MCF 10A (cell line): ENCODE measurements at regions not wholly inside any gene's neighbourhood (a gene's known extent, or its start where the extent isn't known, plus 50 kb on each side); places are given as distances from the start of the nearest gene placed in this dataset.
"Not testable (repeated sequence)": the region's sequence is repeated elsewhere in the genome, so short reads cannot be mapped to it uniquely, and the experiment has no call there.

Experiments
- BruUV-seq: library from RNA; stranded (reverse); fragments of 400-500 nt; replicated peaks from 2 replicates; lab custom pipeline; 2021; lab: Mats Ljungman, UMichigan
- CTCF ChIA-PET: fragments of 300-600 bp; sonication (Branson Sonifier 250); formaldehyde crosslinking; extraction: SDS; loops from one replicate; lab custom pipeline; 2021; ENCODE audit warnings: antibody characterized with exemption, inconsistent platforms; lab: Yijun Ruan, JAX
- POLR2A ChIA-PET: fragments of 300-600, 350-650 bp; sonication (Branson Sonifier 250); formaldehyde crosslinking; extraction: SDS; loops from one replicate; lab custom pipeline; 2020; ENCODE audit warnings: antibody characterized with exemption, inconsistent platforms; lab: Yijun Ruan, JAX
- DNase-seq: peaks from one replicate; pipeline ENCODE4 v3.0.0-alpha.2; 2018; ENCODE audit not compliant: unreplicated experiment
- H3K27ac Mint-ChIP-seq: one replicate; pipeline ENCODE4 v1.8.0; 2022; ENCODE audit warnings: mild to moderate bottlenecking, low read depth, mixed read lengths; ENCODE audit not compliant: unreplicated experiment
- H3K27me3 Mint-ChIP-seq: one replicate; pipeline ENCODE4 v1.8.0; 2022; ENCODE audit warnings: mixed read lengths; ENCODE audit not compliant: insufficient read depth, unreplicated experiment
- H3K36me3 Mint-ChIP-seq: one replicate; pipeline ENCODE4 v1.8.0; 2022; ENCODE audit warnings: mild to moderate bottlenecking, moderate library complexity, mixed read lengths; ENCODE audit not compliant: insufficient read depth, unreplicated experiment
- H3K4me1 Mint-ChIP-seq: one replicate; pipeline ENCODE4 v1.8.0; 2022; ENCODE audit warnings: mixed read lengths; ENCODE audit not compliant: insufficient read depth, unreplicated experiment
- H3K4me3 Mint-ChIP-seq: one replicate; pipeline ENCODE4 v1.8.0; 2022; ENCODE audit warnings: mild to moderate bottlenecking, moderate library complexity, mixed read lengths; ENCODE audit not compliant: unreplicated experiment
- H3K9me3 Mint-ChIP-seq: one replicate; pipeline ENCODE4 v1.8.0; 2022; ENCODE audit warnings: mixed read lengths; ENCODE audit not compliant: unreplicated experiment
- intact Hi-C: fragments of 100-400 bp; cut with micrococcal nuclease; formaldehyde crosslinking; loops from 2 replicates; pipeline ENCODE4 v1.14.1; 2022
- TF ChIP-seq, protein P1 (sequence below): fragments of 200-600 bp; IDR thresholded peaks from one replicate; pipeline ENCODE4 v1.8.0; 2022; ENCODE audit warnings: antibody characterized with exemption, mild to moderate bottlenecking; ENCODE audit not compliant: unreplicated experiment

DNA sequence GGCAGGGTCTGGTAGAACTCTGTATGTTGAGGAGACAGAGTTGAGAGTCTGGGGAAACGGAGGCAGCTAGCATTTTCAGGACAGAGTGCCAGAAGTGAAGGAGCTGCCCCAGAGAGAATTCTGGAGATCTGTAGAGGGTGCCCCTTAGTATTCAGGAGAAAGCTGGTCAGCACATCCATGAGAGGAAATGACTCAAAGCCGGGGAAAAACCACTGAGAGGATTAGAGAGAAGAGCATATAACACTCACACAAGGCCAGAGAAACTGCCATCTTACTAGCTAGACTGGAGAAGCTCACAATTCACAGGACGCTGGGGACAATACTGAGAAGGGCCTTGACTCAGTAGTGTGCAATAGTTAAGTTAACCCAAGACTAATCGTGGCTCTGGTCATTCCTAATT is 75.7 kb upstream of the DPPA4 start:
- TF ChIP-seq, protein P1, sequence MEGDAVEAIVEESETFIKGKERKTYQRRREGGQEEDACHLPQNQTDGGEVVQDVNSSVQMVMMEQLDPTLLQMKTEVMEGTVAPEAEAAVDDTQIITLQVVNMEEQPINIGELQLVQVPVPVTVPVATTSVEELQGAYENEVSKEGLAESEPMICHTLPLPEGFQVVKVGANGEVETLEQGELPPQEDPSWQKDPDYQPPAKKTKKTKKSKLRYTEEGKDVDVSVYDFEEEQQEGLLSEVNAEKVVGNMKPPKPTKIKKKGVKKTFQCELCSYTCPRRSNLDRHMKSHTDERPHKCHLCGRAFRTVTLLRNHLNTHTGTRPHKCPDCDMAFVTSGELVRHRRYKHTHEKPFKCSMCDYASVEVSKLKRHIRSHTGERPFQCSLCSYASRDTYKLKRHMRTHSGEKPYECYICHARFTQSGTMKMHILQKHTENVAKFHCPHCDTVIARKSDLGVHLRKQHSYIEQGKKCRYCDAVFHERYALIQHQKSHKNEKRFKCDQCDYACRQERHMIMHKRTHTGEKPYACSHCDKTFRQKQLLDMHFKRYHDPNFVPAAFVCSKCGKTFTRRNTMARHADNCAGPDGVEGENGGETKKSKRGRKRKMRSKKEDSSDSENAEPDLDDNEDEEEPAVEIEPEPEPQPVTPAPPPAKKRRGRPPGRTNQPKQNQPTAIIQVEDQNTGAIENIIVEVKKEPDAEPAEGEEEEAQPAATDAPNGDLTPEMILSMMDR, result no peak
- Mint-ChIP-seq H3K4me1 (no peaks in the 10 kb centered on the region), H3K27me3 (no peaks in the 10 kb centered on the region), H3K9me3 (peaks cover 4% of the 10 kb centered on the region), H3K36me3 (no peaks in the 10 kb centered on the region), H3K27ac (no peak overlapping the region), H3K4me3 (no peak overlapping the region)
- BruUV-seq, result no TSS peak
- peak; percentile 18 for DNase-seq
- intact Hi-C loops, result no loop called here
- ChIA-PET POLR2A (no interaction called here), CTCF (interaction anchor here (0.6 to 1.2 kb wide), 4 partner anchors 14 to 170 kb away, joined by 3 to 6 read pairs (median 4); no protein-coding TSS in a partner anchor)

GRCh38 chr3:109411547-109411946 is 74.2 kb upstream of the DPPA4 start:
- Mint-ChIP-seq H3K36me3 (no peaks in the 10 kb centered on the region), H3K9me3 (peaks cover 11% of the 10 kb centered on the region), H3K4me3 (no peak overlapping the region), H3K27ac (no peak overlapping the region), H3K27me3 (no peaks in the 10 kb centered on the region), H3K4me1 (no peaks in the 10 kb centered on the region)
- DNase-seq, result no peak
- intact Hi-C loops, result no loop called here
- ChIA-PET POLR2A (interaction anchor here (0.6 kb wide), 1 partner anchor 1889 kb away, joined by 3 read pairs; no protein-coding TSS in a partner anchor), CTCF (interaction anchor here (0.6 to 1.0 kb wide), 5 partner anchors 13 to 880 kb away, joined by 3 to 4 read pairs (median 3); no protein-coding TSS in a partner anchor)
- TF ChIP-seq, protein P1, result no peak
- BruUV-seq, result no TSS peak

DNA sequence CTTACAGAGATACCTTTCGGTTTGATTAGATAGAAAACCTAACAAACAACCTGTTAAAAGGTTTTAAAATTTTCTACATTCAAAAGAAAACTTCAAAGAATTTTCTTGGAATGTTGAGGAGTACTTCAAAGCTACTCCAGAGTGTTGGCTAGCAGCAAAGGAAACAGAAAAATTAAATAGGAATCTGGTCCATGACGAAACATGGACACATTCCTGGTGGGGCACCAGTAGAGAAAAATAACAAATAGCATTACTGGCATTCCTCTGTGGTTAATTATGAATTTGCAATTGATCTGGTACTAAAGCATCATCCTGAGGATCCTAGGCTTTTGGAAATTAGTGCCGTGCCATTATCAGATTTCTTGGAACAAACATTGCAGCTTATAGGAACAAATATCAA is 59.5 kb upstream of the DPPA4 start:
- H3K27ac Mint-ChIP-seq, result no peak overlapping the region
- no peaks in the 10 kb centered on the region for H3K9me3 Mint-ChIP-seq
- ChIA-PET CTCF (interaction anchor here (1.2 kb wide), 1 partner anchor 373 kb away, joined by 3 read pairs; no protein-coding TSS in a partner anchor), POLR2A (no interaction called here)
- no TSS peak for BruUV-seq
- intact Hi-C loops, result no loop called here
- no peaks in the 10 kb centered on the region for H3K36me3 Mint-ChIP-seq
- no peak for DNase-seq
- H3K4me1 Mint-ChIP-seq, result no peaks in the 10 kb centered on the region
- no peaks in the 10 kb centered on the region for H3K27me3 Mint-ChIP-seq
- TF ChIP-seq, protein P1, result no peak
- no peak overlapping the region for H3K4me3 Mint-ChIP-seq

GRCh38 chr3:109393728-109394127 is 56.4 kb upstream of the DPPA4 start:
- H3K4me1 Mint-ChIP-seq, H3K9me3 Mint-ChIP-seq, H3K4me3 Mint-ChIP-seq, intact Hi-C loops, POLR2A ChIA-PET, H3K27ac Mint-ChIP-seq, DNase-seq, H3K27me3 Mint-ChIP-seq, BruUV-seq, H3K36me3 Mint-ChIP-seq, CTCF ChIA-PET: not testable (repeated sequence)
